ENCODE measurements at regions not wholly inside any gene's neighbourhood (a gene's known extent, or its start where the extent isn't known, plus 50 kb on each side); places are given as distances from the start of the nearest gene placed in this dataset.

DNA sequence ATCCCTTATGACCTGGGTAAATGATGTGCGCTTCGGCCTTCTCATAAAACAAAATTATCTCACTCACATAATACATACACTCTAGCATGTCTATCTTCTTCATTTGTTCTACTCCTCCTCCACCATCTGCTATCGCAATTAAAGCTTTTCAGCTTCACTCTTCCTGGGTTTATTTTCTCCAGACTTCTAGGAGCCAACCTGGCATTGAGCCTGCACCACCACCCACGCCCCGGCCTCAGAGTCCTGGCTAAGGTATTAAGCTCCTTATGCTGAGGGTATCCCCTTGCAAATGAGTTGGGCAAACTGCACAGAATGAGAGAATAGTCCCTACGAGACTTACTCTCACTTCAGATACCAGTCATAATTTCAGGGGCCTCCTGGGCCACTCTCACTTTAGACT is 236.1 kb upstream of the CDH12 start:
- H3K27ac Mint-ChIP-seq, result no peak overlapping the region
- H3K27me3 Mint-ChIP-seq, result no peaks in the 10 kb centered on the region
- no peaks in the 10 kb centered on the region for H3K4me1 Mint-ChIP-seq
- no peak for ATAC-seq
- H3K9me3 ChIP-seq (ENCODE audit: control insufficient read depth, low read length, poor library complexity, severe bottlenecking), result no peaks in the 10 kb centered on the region
- no peak overlapping the region for H3K4me3 Mint-ChIP-seq
- no peak for DNase-seq
- no peaks in the 10 kb centered on the region for H3K36me3 Mint-ChIP-seq (ENCODE audit: low read depth)

GRCh38 chr5:23084815-23085214 is 231.7 kb upstream of the CDH12 start:
- H3K4me3 Mint-ChIP-seq, result no peak overlapping the region
- no peaks in the 10 kb centered on the region for H3K9me3 ChIP-seq (ENCODE audit: control insufficient read depth, low read length, poor library complexity, severe bottlenecking)
- H3K4me1 Mint-ChIP-seq, result no peaks in the 10 kb centered on the region
- no peaks in the 10 kb centered on the region for H3K27me3 Mint-ChIP-seq
- DNase-seq, result no peak
- H3K36me3 Mint-ChIP-seq (ENCODE audit: low read depth), result no peaks in the 10 kb centered on the region
- H3K27ac Mint-ChIP-seq, result no peak overlapping the region
- ATAC-seq, result peak; percentile 28

DNA sequence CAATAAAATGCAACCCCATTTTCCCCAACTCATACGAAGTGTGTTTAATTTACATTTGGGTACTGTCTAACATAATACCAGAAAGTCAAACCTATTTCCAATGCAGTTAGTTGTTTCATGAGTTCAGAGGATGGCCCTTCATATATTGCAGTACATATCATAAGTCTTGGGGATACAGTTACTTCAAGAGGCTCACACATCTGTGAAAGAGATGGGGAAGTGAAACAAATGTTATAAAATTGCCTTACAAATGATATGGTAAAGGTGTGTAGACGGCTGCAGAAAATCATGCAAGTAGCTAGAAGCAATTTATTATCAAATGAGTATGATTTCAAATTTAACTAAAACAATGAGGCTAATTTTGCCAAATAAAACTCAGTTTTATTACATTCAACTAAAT is 219.0 kb upstream of the CDH12 start:
- no peak for DNase-seq
- H3K9me3 ChIP-seq (ENCODE audit: control insufficient read depth, low read length, poor library complexity, severe bottlenecking), result no peaks in the 10 kb centered on the region
- no peak overlapping the region for H3K27ac Mint-ChIP-seq
- H3K4me1 Mint-ChIP-seq, result no peaks in the 10 kb centered on the region
- no peak overlapping the region for H3K4me3 Mint-ChIP-seq
- no peak for ATAC-seq
- H3K36me3 Mint-ChIP-seq (ENCODE audit: low read depth), result no peaks in the 10 kb centered on the region
- no peaks in the 10 kb centered on the region for H3K27me3 Mint-ChIP-seq

- DNase-seq (no peak), ATAC-seq (no peak)
- no peak overlapping the region for H3K27ac Mint-ChIP-seq
Measured at GRCh38 chr5:23071682-23072081, 218.5 kb upstream of the CDH12 start.

GRCh38 chr5:23064710-23065109 is 211.6 kb upstream of the CDH12 start:
- no peaks in the 10 kb centered on the region for H3K27me3 Mint-ChIP-seq
- H3K27ac Mint-ChIP-seq, result no peak overlapping the region
- no peaks in the 10 kb centered on the region for H3K9me3 ChIP-seq (ENCODE audit: control insufficient read depth, low read length, poor library complexity, severe bottlenecking)
- DNase-seq, result no peak
- H3K4me1 Mint-ChIP-seq, result no peaks in the 10 kb centered on the region
- no peak overlapping the region for H3K4me3 Mint-ChIP-seq
- H3K36me3 Mint-ChIP-seq (ENCODE audit: low read depth), result no peaks in the 10 kb centered on the region
- ATAC-seq, result no peak

More at GRCh38 chr5:23071682-23072081, 218.5 kb upstream of the CDH12 start:
- no peaks in the 10 kb centered on the region for H3K4me1 Mint-ChIP-seq
- H3K4me3 Mint-ChIP-seq, result no peak overlapping the region
- H3K9me3 ChIP-seq (ENCODE audit: control insufficient read depth, low read length, poor library complexity, severe bottlenecking), result no peaks in the 10 kb centered on the region
- no peaks in the 10 kb centered on the region for H3K27me3 Mint-ChIP-seq
- H3K36me3 Mint-ChIP-seq (ENCODE audit: low read depth), result no peaks in the 10 kb centered on the region

- Mint-ChIP-seq H3K4me1 (no peaks in the 10 kb centered on the region), H3K36me3 (ENCODE audit: low read depth) (no peaks in the 10 kb centered on the region), H3K27ac (no peak overlapping the region), H3K27me3 (no peaks in the 10 kb centered on the region), H3K4me3 (no peak overlapping the region)
- no peak for DNase-seq
- no peak for ATAC-seq
- H3K9me3 ChIP-seq (ENCODE audit: control insufficient read depth, low read length, poor library complexity, severe bottlenecking), result no peaks in the 10 kb centered on the region
Measured at GRCh38 chr5:23053846-23054245, 200.7 kb upstream of the CDH12 start.

- Mint-ChIP-seq H3K27ac (no peak overlapping the region), H3K4me3 (no peak overlapping the region)
Measured at GRCh38 chr5:23042226-23042625, 189.1 kb upstream of the CDH12 start.

DNA sequence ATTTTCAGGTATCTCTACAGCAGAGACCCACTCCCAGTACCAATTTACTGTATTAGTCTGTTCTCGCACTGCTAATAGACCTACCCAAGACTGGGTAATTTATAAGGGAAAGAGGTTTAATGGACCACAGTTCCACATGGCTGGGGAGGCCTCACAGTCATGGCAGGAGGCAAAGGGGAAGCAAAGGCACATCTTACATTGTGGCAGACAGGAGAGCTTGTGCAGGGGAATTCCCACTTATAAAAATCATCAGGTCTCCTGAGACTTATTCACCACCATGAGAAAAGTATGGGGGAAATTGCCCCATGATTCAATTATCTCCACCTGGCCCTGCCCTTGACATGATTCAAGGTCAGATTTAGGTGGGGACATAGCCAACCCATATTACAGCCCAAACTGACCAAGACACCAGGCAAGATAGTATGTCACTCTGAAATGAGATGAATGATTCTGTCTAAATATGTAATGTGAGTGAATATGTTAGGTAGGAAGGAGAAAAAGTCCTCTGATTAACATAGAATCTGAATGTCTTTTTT is 182.5 kb upstream of the CDH12 start:
- no peak overlapping the region for H3K4me3 Mint-ChIP-seq
- H3K27ac Mint-ChIP-seq, result no peak overlapping the region
- no peaks in the 10 kb centered on the region for H3K36me3 Mint-ChIP-seq (ENCODE audit: low read depth)
- H3K27me3 Mint-ChIP-seq, result no peaks in the 10 kb centered on the region
- DNase-seq (no peak), ATAC-seq (no peak)
- H3K9me3 ChIP-seq (ENCODE audit: control insufficient read depth, low read length, poor library complexity, severe bottlenecking), result no peaks in the 10 kb centered on the region
- no peaks in the 10 kb centered on the region for H3K4me1 Mint-ChIP-seq

More at GRCh38 chr5:23042226-23042625, 189.1 kb upstream of the CDH12 start:
- no peaks in the 10 kb centered on the region for H3K36me3 Mint-ChIP-seq (ENCODE audit: low read depth)
- no peaks in the 10 kb centered on the region for H3K27me3 Mint-ChIP-seq
- no peak for DNase-seq
- no peaks in the 10 kb centered on the region for H3K9me3 ChIP-seq (ENCODE audit: control insufficient read depth, low read length, poor library complexity, severe bottlenecking)
- ATAC-seq, result no peak
- no peaks in the 10 kb centered on the region for H3K4me1 Mint-ChIP-seq

- no peak overlapping the region for H3K4me3 Mint-ChIP-seq
- no peak overlapping the region for H3K27ac Mint-ChIP-seq
- no peak for DNase-seq
- H3K4me1 Mint-ChIP-seq, result no peaks in the 10 kb centered on the region
- H3K9me3 ChIP-seq (ENCODE audit: control insufficient read depth, low read length, poor library complexity, severe bottlenecking), result no peaks in the 10 kb centered on the region
- no peak for ATAC-seq
- H3K27me3 Mint-ChIP-seq, result no peaks in the 10 kb centered on the region
- no peaks in the 10 kb centered on the region for H3K36me3 Mint-ChIP-seq (ENCODE audit: low read depth)
Measured at GRCh38 chr5:23033864-23034263, 180.7 kb upstream of the CDH12 start.

DNA sequence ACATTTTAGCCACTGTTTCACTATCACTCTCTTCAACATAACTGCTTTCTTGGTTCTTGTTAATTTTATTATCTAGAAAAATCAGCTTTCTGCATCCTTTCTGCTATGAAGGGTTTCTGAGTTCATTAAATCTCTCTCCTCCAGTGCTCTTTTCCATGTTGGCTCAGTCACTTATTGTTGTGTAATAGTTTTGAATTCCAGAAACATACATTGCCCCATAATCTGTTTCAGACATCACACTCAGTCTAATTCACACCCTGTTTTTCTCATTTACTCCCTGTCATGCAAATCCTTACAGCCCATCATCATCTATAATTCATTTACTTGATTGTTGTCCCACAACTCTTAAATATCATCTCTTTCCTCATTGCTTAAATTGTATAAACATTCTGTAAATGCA is 176.1 kb upstream of the CDH12 start:
- Mint-ChIP-seq H3K36me3 (ENCODE audit: low read depth) (no peaks in the 10 kb centered on the region), H3K27ac (no peak overlapping the region), H3K4me3 (no peak overlapping the region), H3K27me3 (no peaks in the 10 kb centered on the region), H3K4me1 (no peaks in the 10 kb centered on the region)
- no peak for ATAC-seq
- H3K9me3 ChIP-seq (ENCODE audit: control insufficient read depth, low read length, poor library complexity, severe bottlenecking), result peaks cover 2% of the 10 kb centered on the region
- DNase-seq, result no peak

DNA sequence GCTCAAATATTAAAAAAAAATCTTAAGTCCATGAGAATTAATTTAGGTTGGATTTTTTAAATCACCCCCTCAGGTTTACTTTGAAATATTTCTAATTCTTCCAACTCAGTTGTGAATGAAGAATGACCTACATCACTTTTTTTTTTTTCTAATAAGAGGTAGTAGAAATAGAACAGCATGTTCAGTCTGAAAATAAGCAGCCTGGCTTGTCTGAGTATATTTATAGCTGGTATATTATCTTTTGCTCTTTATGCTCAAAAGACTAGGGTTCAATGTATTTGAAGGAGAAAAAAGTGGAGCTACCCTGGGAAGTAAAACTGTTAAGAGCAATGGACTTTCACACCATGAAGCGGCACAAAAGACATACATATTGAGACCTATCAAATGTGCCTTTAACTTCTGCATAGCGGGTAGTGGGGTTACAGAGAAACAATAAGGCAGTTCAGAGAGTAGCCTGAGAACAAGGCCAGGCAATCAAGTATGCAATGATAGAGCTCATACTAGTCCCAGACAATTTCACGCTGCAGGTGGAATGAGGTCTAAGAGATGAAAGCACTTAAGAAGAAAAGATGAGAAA is 175.4 kb upstream of the CDH12 start:
- H3K27ac Mint-ChIP-seq, result no peak overlapping the region
- H3K4me1 Mint-ChIP-seq, result no peaks in the 10 kb centered on the region
- no peak overlapping the region for H3K4me3 Mint-ChIP-seq
- no peaks in the 10 kb centered on the region for H3K36me3 Mint-ChIP-seq (ENCODE audit: low read depth)
- DNase-seq (no peak), ATAC-seq (no peak)
- H3K9me3 ChIP-seq (ENCODE audit: control insufficient read depth, low read length, poor library complexity, severe bottlenecking), result peaks cover 2% of the 10 kb centered on the region
- no peaks in the 10 kb centered on the region for H3K27me3 Mint-ChIP-seq

- Mint-ChIP-seq H3K27ac (no peak overlapping the region), H3K36me3 (ENCODE audit: low read depth) (no peaks in the 10 kb centered on the region), H3K4me3 (no peak overlapping the region), H3K4me1 (no peaks in the 10 kb centered on the region), H3K27me3 (no peaks in the 10 kb centered on the region)
- DNase-seq, result no peak
- peaks cover 2% of the 10 kb centered on the region for H3K9me3 ChIP-seq (ENCODE audit: control insufficient read depth, low read length, poor library complexity, severe bottlenecking)
- no peak for ATAC-seq
Measured at GRCh38 chr5:23027830-23028229, 174.7 kb upstream of the CDH12 start.

DNA sequence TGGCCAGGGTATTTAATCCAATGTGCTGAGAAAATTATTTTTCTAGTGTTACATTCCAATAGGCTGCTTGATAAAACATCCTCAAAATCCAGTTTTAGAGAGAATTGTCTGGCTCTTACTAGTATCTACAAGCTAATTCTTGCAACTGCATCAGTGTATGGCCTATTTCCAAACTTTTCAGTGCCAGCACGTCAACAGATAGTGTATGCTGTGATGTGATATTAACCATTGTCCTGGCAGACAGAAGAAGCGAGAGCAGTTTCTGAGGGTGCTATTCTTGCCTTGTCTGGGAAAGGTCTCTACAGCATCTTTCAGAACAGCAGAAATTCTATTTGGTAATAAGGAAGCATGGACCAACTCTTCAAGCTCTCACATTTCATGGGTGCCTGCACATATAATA is 174.2 kb upstream of the CDH12 start:
- no peak for ATAC-seq
- H3K36me3 Mint-ChIP-seq (ENCODE audit: low read depth), result no peaks in the 10 kb centered on the region
- no peaks in the 10 kb centered on the region for H3K4me1 Mint-ChIP-seq
- H3K9me3 ChIP-seq (ENCODE audit: control insufficient read depth, low read length, poor library complexity, severe bottlenecking), result peaks cover 2% of the 10 kb centered on the region
- H3K27me3 Mint-ChIP-seq, result no peaks in the 10 kb centered on the region
- no peak overlapping the region for H3K27ac Mint-ChIP-seq
- H3K4me3 Mint-ChIP-seq, result no peak overlapping the region
- DNase-seq, result no peak

All from T-helper 17 cell (primary cell).